ENCODE measurements at regions not wholly inside any gene's neighbourhood (a gene's known extent, or its start where the extent isn't known, plus 50 kb on each side); places are given as distances from the start of the nearest gene placed in this dataset.
"Not testable (repeated sequence)": the region's sequence is repeated elsewhere in the genome, so short reads cannot be mapped to it uniquely, and the experiment has no call there.

DNA sequence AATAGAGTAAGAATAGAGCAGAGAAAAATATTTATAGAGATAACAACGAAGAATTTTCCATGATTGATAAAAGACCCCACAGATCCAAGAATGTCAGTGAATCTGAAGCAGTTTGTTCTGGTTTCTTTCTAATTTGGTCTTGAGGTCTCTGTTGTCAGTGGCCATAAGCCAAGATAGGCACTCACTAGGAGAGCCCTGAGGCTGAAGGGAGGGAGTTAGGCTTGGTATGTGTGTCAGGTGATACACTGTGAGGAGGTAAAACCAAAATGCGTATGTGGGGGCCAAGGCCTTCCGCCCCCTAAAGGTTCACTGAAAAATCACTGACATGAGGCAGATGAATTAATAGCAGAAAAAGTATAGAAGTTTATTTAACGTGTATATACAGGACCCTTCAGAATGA is 382.3 kb upstream of the HTR2C start:
- H3K36me3 ChIP-seq (ENCODE audit: control insufficient read depth, insufficient read depth, low read length): no peaks in the 10 kb centered on the region
- Mint-ChIP-seq H3K4me3 (no peak overlapping the region), H3K9me3 (peaks cover 3 to 23% of the 10 kb centered on the region in 2 donors), H3K36me3 (no peaks in the 10 kb centered on the region), H3K4me1 (no peaks in the 10 kb centered on the region), H3K27ac (no peak overlapping the region), H3K27me3 (ENCODE audit: low read depth in 2 of 2) (no peaks in the 10 kb centered on the region)
- no peaks in the 10 kb centered on the region for H3K27me3 ChIP-seq (ENCODE audit: control insufficient read depth, insufficient read depth, low read length)
- TF ChIP-seq, protein P1, sequence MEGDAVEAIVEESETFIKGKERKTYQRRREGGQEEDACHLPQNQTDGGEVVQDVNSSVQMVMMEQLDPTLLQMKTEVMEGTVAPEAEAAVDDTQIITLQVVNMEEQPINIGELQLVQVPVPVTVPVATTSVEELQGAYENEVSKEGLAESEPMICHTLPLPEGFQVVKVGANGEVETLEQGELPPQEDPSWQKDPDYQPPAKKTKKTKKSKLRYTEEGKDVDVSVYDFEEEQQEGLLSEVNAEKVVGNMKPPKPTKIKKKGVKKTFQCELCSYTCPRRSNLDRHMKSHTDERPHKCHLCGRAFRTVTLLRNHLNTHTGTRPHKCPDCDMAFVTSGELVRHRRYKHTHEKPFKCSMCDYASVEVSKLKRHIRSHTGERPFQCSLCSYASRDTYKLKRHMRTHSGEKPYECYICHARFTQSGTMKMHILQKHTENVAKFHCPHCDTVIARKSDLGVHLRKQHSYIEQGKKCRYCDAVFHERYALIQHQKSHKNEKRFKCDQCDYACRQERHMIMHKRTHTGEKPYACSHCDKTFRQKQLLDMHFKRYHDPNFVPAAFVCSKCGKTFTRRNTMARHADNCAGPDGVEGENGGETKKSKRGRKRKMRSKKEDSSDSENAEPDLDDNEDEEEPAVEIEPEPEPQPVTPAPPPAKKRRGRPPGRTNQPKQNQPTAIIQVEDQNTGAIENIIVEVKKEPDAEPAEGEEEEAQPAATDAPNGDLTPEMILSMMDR (IDR thresholded peaks at IDR 0.05): no peak
- ATAC-seq (no peak), DNase-seq (no peak)
- WGBS (ENCODE audit: insufficient coverage): 93% methylated on average over 3 of the region's 4 CpGs
- H3K4me1 ChIP-seq (ENCODE audit: control insufficient read depth, insufficient read depth, low read length): no peaks in the 10 kb centered on the region
- no peaks in the 10 kb centered on the region for H3K9me3 ChIP-seq (ENCODE audit: control insufficient read depth, insufficient read depth, low read length)
- H3K4me3 ChIP-seq (ENCODE audit: low read length): no peak overlapping the region
- intact Hi-C loops (cut with micrococcal nuclease): no loop called here
- H3K27ac ChIP-seq (ENCODE audit: low read length): no peak overlapping the region

DNA sequence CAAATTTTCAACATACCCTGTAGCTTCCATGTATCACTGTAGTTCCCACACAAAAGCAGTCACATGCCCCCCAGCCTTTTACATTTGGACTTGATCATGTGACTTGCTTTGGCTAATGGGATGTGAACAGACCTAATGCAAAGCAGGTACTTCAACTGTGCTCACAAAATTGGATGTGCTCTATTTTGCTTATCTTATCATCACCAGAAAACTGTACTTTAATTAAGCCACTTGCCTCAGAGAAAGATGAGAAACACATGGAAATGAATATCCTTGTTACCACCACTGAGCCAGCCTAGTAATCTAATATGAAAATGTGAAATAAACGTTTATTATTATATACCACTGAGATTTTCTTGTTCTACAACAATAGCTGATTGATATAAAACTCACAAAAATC is 402.7 kb upstream of the HTR2C start:
- Histone ChIP-seq H3K27ac (ENCODE audit: low read length) (no peak overlapping the region), H3K27me3 (ENCODE audit: control insufficient read depth, insufficient read depth, low read length) (no peaks in the 10 kb centered on the region), H3K9me3 (ENCODE audit: control insufficient read depth, insufficient read depth, low read length) (no peaks in the 10 kb centered on the region), H3K4me3 (ENCODE audit: low read length) (no peak overlapping the region), H3K36me3 (ENCODE audit: control insufficient read depth, insufficient read depth, low read length) (no peaks in the 10 kb centered on the region), H3K4me1 (ENCODE audit: control insufficient read depth, insufficient read depth, low read length) (no peaks in the 10 kb centered on the region)
- DNase-seq (no peak), ATAC-seq (no peak)
- intact Hi-C loops (cut with micrococcal nuclease): no loop called here
- H3K27me3 Mint-ChIP-seq (ENCODE audit: low read depth in 2 of 2): peaks cover 0 to 14% of the 10 kb centered on the region in 2 donors
- peaks cover 7% of the 10 kb centered on the region for H3K36me3 Mint-ChIP-seq
- H3K4me1 Mint-ChIP-seq: no peaks in the 10 kb centered on the region
- peaks cover 0 to 16% of the 10 kb centered on the region in 2 donors for H3K9me3 Mint-ChIP-seq
- H3K27ac Mint-ChIP-seq: no peak overlapping the region
- TF ChIP-seq, protein P1 (IDR thresholded peaks at IDR 0.05): no peak
- no CpG with 5 or more reads among the region's 1 CpG for WGBS (ENCODE audit: insufficient coverage)
- H3K4me3 Mint-ChIP-seq: no peak overlapping the region

DNA sequence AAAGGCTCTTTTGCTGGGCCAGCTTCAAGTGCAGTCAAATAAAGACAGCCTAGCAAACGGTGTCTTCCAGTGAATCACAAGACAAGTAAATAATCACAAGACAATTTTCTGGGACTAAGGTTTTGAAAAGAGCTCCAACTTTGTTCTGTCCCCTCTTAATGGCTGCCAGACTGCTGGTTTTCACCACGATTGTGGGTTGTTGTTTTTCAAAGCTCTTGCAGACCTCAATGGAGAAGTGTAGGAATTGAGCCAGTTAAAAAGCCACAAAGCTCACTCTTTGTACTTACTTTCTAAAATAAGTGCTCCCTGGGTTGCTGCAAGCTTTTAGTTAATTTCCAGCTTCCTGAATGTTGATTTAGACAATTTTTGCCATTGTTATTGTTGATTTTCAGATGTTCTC is 405.8 kb upstream of the HTR2C start:
- H3K27me3 Mint-ChIP-seq (ENCODE audit: low read depth in 2 of 2): peaks cover 0 to 14% of the 10 kb centered on the region in 2 donors
- WGBS (ENCODE audit: insufficient coverage): 0% methylated on average over 2 of the region's 2 CpGs
- intact Hi-C loops (cut with micrococcal nuclease): no loop called here

DNA sequence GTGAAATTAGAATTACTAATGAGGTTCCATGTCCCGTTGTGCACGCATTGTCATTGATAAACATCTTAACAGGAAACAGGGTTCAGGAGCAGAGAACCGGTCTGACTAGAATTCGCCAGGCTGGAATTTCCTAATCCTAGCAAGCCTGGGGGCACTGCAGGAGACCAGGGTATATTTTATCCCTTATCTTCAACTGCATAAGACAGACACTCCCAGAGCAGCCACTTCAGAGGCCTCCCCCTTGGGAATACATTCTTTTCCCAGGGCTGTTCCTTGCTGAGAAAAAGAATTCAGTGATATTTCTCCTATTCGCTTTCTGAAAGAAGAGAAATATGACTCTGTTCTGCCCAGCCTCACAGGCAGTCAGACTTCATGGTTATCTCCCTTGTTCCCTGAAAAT is 416.6 kb upstream of the HTR2C start:
- H3K4me3 ChIP-seq (ENCODE audit: low read length); H3K4me1 Mint-ChIP-seq; H3K4me3 Mint-ChIP-seq; intact Hi-C loops (cut with micrococcal nuclease); H3K36me3 ChIP-seq (ENCODE audit: control insufficient read depth, insufficient read depth, low read length); H3K27me3 Mint-ChIP-seq (ENCODE audit: low read depth in 2 of 2); ATAC-seq; H3K27me3 ChIP-seq (ENCODE audit: control insufficient read depth, insufficient read depth, low read length); DNase-seq; H3K4me1 ChIP-seq (ENCODE audit: control insufficient read depth, insufficient read depth, low read length); H3K36me3 Mint-ChIP-seq; H3K27ac ChIP-seq (ENCODE audit: low read length); H3K9me3 ChIP-seq (ENCODE audit: control insufficient read depth, insufficient read depth, low read length); H3K27ac Mint-ChIP-seq: not testable (repeated sequence)
- 91% methylated on average over 5 of the region's 5 CpGs for WGBS (ENCODE audit: insufficient coverage)
- H3K9me3 Mint-ChIP-seq: peaks cover 2 to 12% of the 10 kb centered on the region in 2 donors

More for the DNA sequence above, 405.8 kb upstream of the HTR2C start:
- Mint-ChIP-seq H3K4me1 (no peaks in the 10 kb centered on the region), H3K4me3 (no peak overlapping the region), H3K36me3 (peaks cover 7% of the 10 kb centered on the region), H3K9me3 (peaks cover 0 to 2% of the 10 kb centered on the region in 2 donors), H3K27ac (no peak overlapping the region)
- no peaks in the 10 kb centered on the region for H3K4me1 ChIP-seq (ENCODE audit: control insufficient read depth, insufficient read depth, low read length)
- ATAC-seq (no peak), DNase-seq (no peak)
- no peak overlapping the region for H3K4me3 ChIP-seq (ENCODE audit: low read length)
- TF ChIP-seq, protein P1 (IDR thresholded peaks at IDR 0.05): no peak
- H3K27me3 ChIP-seq (ENCODE audit: control insufficient read depth, insufficient read depth, low read length): no peaks in the 10 kb centered on the region
- H3K36me3 ChIP-seq (ENCODE audit: control insufficient read depth, insufficient read depth, low read length): no peaks in the 10 kb centered on the region
- no peaks in the 10 kb centered on the region for H3K9me3 ChIP-seq (ENCODE audit: control insufficient read depth, insufficient read depth, low read length)
- H3K27ac ChIP-seq (ENCODE audit: low read length): no peak overlapping the region

Data from natural killer cell (primary cell).